ENCODE measurements at regions not wholly inside any gene's neighbourhood (a gene's known extent, or its start where the extent isn't known, plus 50 kb on each side); places are given as distances from the start of the nearest gene placed in this dataset.
A peak's percentile ranks its signal among the peaks of the same experiment; 100 is the strongest.

DNA sequence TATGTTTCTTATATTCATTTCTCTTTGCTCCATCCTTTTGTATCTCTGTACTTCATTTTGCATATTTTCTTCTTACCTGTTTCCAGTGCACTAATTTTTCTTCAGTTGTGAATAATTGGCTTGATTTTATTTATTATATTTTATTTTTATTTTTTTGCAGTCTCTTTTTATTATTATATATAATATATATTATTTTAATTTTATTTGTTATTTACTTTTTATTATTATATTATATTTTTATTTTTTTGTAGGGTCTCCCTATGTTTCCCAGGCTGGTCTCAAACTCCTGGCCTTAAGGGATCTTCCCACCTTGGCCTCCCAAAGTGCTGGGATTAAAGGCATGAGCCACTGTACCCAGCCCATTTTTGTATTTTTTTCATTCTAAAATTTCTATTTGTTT is 213.1 kb upstream of the TSC22D2 start:
- Histone ChIP-seq H3K4me3 (no peak overlapping the region), H3K27me3 (no peaks in the 10 kb centered on the region), H3K27ac (replicated peaks in 1 of 4) (no peak overlapping the region), H3K36me3 (no peaks in the 10 kb centered on the region), H3K4me1 (no peaks in the 10 kb centered on the region), H3K9me3 (peaks cover 0 to 6% (median 3%) of the 10 kb centered on the region in 4 donors)
- TF ChIP-seq POLR2AphosphoS5 (IDR thresholded peaks at IDR 0.05) (no peak), CTCF (IDR thresholded peaks at IDR 0.05) (no peak), POLR2A (IDR thresholded peaks at IDR 0.05; ENCODE audit: low read depth) (no peak), EP300 (IDR thresholded peaks at IDR 0.05) (no peak)
- intact Hi-C loops (cut with DNase I) = no loop called here
- DNase-seq (ENCODE audit: extremely low spot score) = no peak

- no peaks in the 10 kb centered on the region for H3K36me3 ChIP-seq
- 88% methylated on average over 4 of the region's 4 CpGs for WGBS
- TF ChIP-seq CTCF (IDR thresholded peaks at IDR 0.05) (no peak), POLR2A (IDR thresholded peaks at IDR 0.05; ENCODE audit: low read depth) (no peak)
- H3K9me3 ChIP-seq = peaks cover 0 to 8% (median 6%) of the 10 kb centered on the region in 4 donors
- H3K27ac ChIP-seq (replicated peaks in 1 of 4) = no peak overlapping the region
- no peaks in the 10 kb centered on the region for H3K4me1 ChIP-seq
- H3K4me3 ChIP-seq = no peak overlapping the region
- DNase-seq (ENCODE audit: extremely low spot score) = no peak
- intact Hi-C loops (cut with DNase I) = no loop called here
- H3K27me3 ChIP-seq = no peaks in the 10 kb centered on the region
These were observed 213.6 kb upstream of the TSC22D2 start for GRCh38 chr3:150194513-150194912.

DNA sequence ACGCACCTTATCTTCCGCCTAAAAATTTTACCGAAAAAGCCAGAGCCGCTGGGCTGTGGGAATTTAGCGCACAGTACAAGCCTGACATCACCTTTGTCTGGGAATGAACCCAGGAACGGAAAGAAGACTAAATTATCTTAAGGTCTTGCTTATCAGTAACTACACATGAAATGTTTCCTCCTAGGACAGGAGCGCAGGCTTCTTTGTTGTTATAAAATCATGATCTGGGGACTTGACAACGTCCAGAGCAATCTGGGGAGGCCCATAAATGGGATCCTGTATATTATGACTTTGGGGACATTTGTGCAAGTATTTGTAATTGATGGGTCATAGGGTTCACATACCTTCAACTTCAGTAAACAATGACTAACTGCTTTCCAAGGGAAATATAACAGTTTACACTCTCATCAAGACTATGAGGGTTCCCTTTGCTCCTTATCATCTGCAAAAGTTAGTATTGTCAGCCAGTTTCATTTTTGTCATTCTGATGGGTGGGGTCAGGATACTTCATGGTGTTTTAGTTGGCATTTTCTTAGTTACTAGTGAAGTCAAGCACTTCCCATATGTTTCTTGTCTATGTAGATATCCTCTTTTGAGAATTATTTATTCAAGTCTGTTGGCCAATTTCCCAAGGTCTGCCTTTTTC is 213.9 kb upstream of the PFN2 start:
- intact Hi-C loops (cut with DNase I) = loop anchor here (2.0 to 10.0 kb wide), 2 partner anchors 220 to 300 kb away; no protein-coding TSS in a partner anchor
- peaks cover 5 to 22% (median 19%) of the 10 kb centered on the region in 4 donors for H3K4me1 ChIP-seq
- no peaks in the 10 kb centered on the region for H3K36me3 ChIP-seq
- no peaks in the 10 kb centered on the region for H3K27me3 ChIP-seq
- 9% methylated on average over 8 of the region's 8 CpGs for WGBS
- H3K27ac ChIP-seq (replicated peaks in 1 of 4) = peak overlapping the region in 2 of 4 donors; percentile 24 to 27
- TF ChIP-seq POLR2A (IDR thresholded peaks at IDR 0.05; ENCODE audit: low read depth) (no peak), EP300 (IDR thresholded peaks at IDR 0.05) (no peak), CTCF (IDR thresholded peaks at IDR 0.05) (no peak), POLR2AphosphoS5 (IDR thresholded peaks at IDR 0.05) (no peak)
- H3K9me3 ChIP-seq = peaks cover 0 to 7% (median 4%) of the 10 kb centered on the region in 4 donors
- no peak for DNase-seq (ENCODE audit: extremely low spot score)
- H3K4me3 ChIP-seq = peak overlapping the region; percentile 40 to 56 (median 44)

DNA sequence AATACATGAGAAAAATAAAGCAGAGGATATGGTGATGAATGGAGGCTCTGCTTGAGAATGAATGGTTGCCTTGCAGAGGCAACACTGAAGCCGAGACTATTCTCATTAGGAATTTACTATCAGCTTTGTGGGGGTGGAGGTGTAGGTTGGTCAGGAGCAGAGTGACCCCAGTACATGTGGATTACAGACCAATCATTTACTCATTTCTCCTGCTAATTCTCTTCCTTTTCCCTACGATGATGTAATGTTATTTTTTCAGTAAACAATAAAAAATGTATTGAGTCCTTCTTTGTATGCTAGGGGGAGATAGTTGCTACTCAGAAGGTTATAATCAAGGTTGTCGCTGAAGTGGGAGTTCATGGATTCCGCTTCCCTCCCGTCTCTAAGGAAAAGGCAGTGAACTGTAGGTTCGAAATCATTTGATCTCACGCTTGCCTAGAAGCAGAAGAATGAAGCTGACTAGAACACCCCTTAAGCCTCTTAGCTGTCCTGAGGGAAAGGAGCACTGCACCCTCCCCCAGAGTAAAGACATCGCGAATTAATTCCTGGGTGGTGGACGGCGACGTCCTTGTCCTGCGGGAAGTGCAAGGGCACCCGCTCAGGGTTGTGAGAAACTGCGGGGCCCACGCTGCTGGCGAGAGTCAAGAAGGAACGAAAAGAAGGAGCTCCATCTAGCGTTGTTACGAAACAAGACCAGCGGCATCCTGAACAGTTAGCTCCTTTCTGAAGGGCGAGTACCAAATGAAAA is 213.2 kb upstream of the PFN2 start:
- Histone ChIP-seq H3K27ac (replicated peaks in 1 of 4) (peak overlapping the region in 2 of 4 donors; percentile 24 to 27), H3K9me3 (peaks cover 0 to under 1% (median 0%) of the 10 kb centered on the region in 4 donors), H3K27me3 (no peaks in the 10 kb centered on the region), H3K4me1 (peaks cover 5 to 22% (median 19%) of the 10 kb centered on the region in 4 donors), H3K36me3 (no peaks in the 10 kb centered on the region), H3K4me3 (peak overlapping the region; percentile 40 to 56 (median 44))
- DNase-seq (ENCODE audit: extremely low spot score) = peak; percentile 93
- intact Hi-C loops (cut with DNase I) = loop anchor here (2.0 to 10.0 kb wide), 2 partner anchors 219 to 299 kb away; no protein-coding TSS in a partner anchor
- WGBS = 3% methylated on average over 17 of the region's 22 CpGs
- TF ChIP-seq EP300 (IDR thresholded peaks at IDR 0.05) (no peak), POLR2A (IDR thresholded peaks at IDR 0.05; ENCODE audit: low read depth) (no peak), CTCF (IDR thresholded peaks at IDR 0.05) (peak; percentile 64 to 72 (median 65)), POLR2AphosphoS5 (IDR thresholded peaks at IDR 0.05) (peak in 1 of 2 donors; percentile 48)
